GM20000 (cell line): ENCODE measurements at regions not wholly inside any gene's neighbourhood (a gene's known extent, or its start where the extent isn't known, plus 50 kb on each side); places are given as distances from the start of the nearest gene placed in this dataset.
A peak's percentile ranks its signal among the peaks of the same experiment; 100 is the strongest.
"Not testable (repeated sequence)": the region's sequence is repeated elsewhere in the genome, so short reads cannot be mapped to it uniquely, and the experiment has no call there.

ENCODE experiments used
- DNase-seq: peaks from one replicate; pipeline ENCODE4 v3.0.0; 2012; ENCODE audit warnings: low spot score
- TF ChIP-seq, protein P1 (sequence below): IDR thresholded peaks from 2 replicates; pipeline ENCODE4 v1.5.1; 2012; ENCODE audit warnings: mild to moderate bottlenecking, control low read depth; ENCODE audit errors: extremely low read depth, missing control alignments

- DNase-seq = no peak
- TF ChIP-seq, protein P1, sequence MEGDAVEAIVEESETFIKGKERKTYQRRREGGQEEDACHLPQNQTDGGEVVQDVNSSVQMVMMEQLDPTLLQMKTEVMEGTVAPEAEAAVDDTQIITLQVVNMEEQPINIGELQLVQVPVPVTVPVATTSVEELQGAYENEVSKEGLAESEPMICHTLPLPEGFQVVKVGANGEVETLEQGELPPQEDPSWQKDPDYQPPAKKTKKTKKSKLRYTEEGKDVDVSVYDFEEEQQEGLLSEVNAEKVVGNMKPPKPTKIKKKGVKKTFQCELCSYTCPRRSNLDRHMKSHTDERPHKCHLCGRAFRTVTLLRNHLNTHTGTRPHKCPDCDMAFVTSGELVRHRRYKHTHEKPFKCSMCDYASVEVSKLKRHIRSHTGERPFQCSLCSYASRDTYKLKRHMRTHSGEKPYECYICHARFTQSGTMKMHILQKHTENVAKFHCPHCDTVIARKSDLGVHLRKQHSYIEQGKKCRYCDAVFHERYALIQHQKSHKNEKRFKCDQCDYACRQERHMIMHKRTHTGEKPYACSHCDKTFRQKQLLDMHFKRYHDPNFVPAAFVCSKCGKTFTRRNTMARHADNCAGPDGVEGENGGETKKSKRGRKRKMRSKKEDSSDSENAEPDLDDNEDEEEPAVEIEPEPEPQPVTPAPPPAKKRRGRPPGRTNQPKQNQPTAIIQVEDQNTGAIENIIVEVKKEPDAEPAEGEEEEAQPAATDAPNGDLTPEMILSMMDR = no peak
These were observed 135.4 kb downstream of the ASMT start for GRCh38 chrX:1750267-1750666.

DNA sequence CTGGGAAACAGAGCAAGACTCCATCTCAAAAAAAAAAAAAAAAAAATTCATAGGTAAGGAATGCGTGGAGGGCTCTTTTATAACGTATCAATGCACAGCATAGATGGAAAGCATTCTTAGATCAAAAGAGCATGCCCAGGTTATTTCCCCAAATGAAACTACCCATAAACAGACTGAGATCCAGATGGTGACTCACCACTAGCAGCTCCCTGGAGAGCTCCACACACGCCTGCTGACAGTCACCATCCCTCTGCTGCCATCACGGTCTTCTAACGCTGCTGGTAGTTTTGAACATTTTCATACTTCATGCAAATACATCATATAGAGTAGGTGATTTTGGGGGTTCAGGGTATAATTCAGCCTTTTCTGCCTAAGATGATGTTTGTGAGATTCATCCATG, 136.9 kb downstream of the ASMT start:
- TF ChIP-seq, protein P1 = no peak
- DNase-seq = no peak

DNA sequence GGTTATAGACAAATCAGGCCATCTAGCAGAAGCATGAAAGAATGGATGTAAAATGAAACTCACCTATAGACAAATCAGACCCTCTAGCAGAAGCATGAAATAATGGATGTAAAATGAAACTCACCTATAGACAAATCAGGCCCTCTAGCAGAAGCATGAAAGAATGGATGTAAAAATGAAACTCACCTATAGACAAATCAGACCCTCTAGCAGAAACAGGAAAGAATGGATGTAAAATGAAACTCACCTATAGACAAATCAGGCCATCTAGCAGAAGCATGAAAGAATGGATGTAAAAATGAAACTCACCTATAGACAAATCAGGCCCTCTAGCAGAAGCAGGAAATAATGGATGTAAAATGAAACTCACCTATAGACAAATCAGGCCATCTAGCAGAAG, 137.9 kb downstream of the ASMT start:
- not testable (repeated sequence) for DNase-seq

DNA sequence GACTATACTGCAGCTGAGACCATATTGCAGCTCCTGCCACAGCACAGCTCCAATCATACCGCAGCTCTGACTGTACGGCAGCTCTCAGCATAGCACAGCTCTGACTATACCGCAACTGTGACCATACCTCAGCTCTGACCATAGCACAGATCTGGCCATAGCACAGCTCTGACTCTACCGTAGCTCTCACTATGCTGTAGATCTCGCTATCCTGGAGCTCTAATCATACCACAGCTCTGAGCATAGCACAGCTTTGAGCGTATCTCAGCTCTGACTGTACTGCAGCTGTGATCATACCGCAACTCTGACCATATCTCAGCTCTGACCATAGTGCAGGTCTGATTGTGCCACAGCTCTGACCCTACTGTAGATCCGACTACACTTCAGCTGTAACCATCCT, 139.2 kb downstream of the ASMT start:
- TF ChIP-seq, protein P1 = no peak
- no peak for DNase-seq

GRCh38 chrX:1763294-1763693, 148.4 kb downstream of the ASMT start:
- no peak for DNase-seq
- TF ChIP-seq, protein P1 = no peak

DNA sequence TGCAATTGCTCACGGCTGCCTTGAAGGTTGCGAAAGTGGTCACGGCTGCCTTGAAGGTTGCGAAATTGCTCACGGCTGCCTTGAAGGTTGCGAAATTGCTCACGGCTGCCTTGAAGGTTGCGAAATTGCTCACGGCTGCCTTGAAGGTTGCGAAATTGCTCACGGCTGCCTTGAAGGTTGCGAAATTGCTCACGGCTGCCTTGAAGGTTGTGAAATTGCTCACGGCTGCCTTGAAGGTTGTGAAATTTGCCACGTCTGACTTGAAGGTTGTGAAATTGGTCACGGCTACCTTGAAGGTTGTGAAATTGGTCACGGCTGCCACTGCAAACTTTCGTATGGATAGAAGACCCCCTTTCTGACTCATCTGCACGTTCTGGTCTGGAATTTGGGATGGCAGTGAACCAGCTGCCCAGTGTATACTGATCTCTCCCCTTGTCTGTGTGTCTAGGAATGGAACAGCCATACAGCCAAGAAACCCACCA, 150.1 kb downstream of the ASMT start:
- peak; percentile 17 for DNase-seq

GRCh38 chrX:1767026-1767425, 152.2 kb downstream of the ASMT start:
- DNase-seq = no peak

GRCh38 chrX:1778817-1779216, 164.0 kb downstream of the ASMT start:
- TF ChIP-seq, protein P1 = no peak

More at GRCh38 chrX:1767026-1767425, 152.2 kb downstream of the ASMT start:
- TF ChIP-seq, protein P1 = no peak

GRCh38 chrX:1779626-1780025, 164.8 kb downstream of the ASMT start:
- TF ChIP-seq, protein P1 = no peak
- no peak for DNase-seq

More at GRCh38 chrX:1778817-1779216, 164.0 kb downstream of the ASMT start:
- DNase-seq = no peak
